Gastrocnemius medialis (tissue), 4 donors: ENCODE measurements at regions not wholly inside any gene's neighbourhood (a gene's known extent, or its start where the extent isn't known, plus 50 kb on each side); places are given as distances from the start of the nearest gene placed in this dataset.

Source experiments
- ATAC-seq, 2 donors: fragments of 150-250 bp; one replicate each; pipeline ENCODE4 v1.9.1; 2016
- DNase-seq, 2 donors: peaks; one replicate each; pipeline ENCODE4 v3.0.0-alpha.2; 2019
- H3K27ac ChIP-seq, 4 donors: fragments of 200-600 bp; sonication (generic); 1 replicate in 1 of 4; 2 replicates in 3 of 4; pipeline ENCODE4 v1.5.1; 2016 to 2018; ENCODE audit warnings: mild to moderate bottlenecking in 2 of 4, moderate library complexity in 1 of 4
- H3K27me3 ChIP-seq, 3 donors: fragments of 200-600 bp; sonication (generic) in 2 of 3; 1 replicate in 1 of 3; 2 replicates in 2 of 3; pipeline versions ENCODE4 v1.5.1 to v1.6.0; 2016 to 2019; ENCODE audit warnings: mild to moderate bottlenecking in 1 of 3, moderate library complexity in 1 of 3
- H3K36me3 ChIP-seq, 2 donors: fragments of 200-600 bp; sonication (generic) in 1 of 2; one replicate each; pipeline ENCODE4 v1.5.1; 2017 to 2018
- H3K4me1 ChIP-seq, 2 donors: fragments of 200-600 bp; sonication (generic) in 1 of 2; one replicate each; pipeline ENCODE4 v1.5.1; 2016 to 2017; ENCODE audit warnings: mild to moderate bottlenecking in 2 of 2
- H3K4me3 ChIP-seq, 4 donors: fragments of 200-600 bp; sonication (generic) in 3 of 4; 1 replicate in 1 of 4; 2 replicates in 3 of 4; pipeline ENCODE4 v1.5.1; 2016 to 2019; ENCODE audit warnings: mild to moderate bottlenecking in 2 of 4
- H3K9me3 ChIP-seq, 3 donors: fragments of 200-600 bp; sonication (generic) in 2 of 3; 1 replicate in 1 of 3; 2 replicates in 2 of 3; pipeline ENCODE4 v1.5.1; 2016 to 2019
- CTCF ChIP-seq, 5 experiments: fragments of 450-650 bp in 3 of 5; fragments of 200-600 bp in 2 of 5; sonication (generic) in 2 of 5; IDR thresholded peaks in 4 of 5; conservative IDR thresholded peaks in 1 of 5; 1 replicate in 4 of 5; 2 replicates in 1 of 5; pipeline ENCODE4 v1.5.1; 2016 to 2019; ENCODE audit warnings: antibody characterized with exemption in 5 of 5, mild to moderate bottlenecking in 3 of 5, moderate library complexity in 3 of 5
- POLR2A ChIP-seq, 2 donors: fragments of 450-650 bp; IDR thresholded peaks; one replicate each; pipeline ENCODE4 v1.6.1; 2017; ENCODE audit warnings: antibody characterized with exemption in 2 of 2, mild to moderate bottlenecking in 2 of 2, moderate library complexity in 2 of 2
- in situ Hi-C, 4 donors: fragments of 200-750 bp; cut with MboI; loops; one replicate each; pipeline versions ENCODE4 v1.15.0 to v1.8.0; 2017; ENCODE audit warnings: low sequenced_read_pairs in 4 of 4
- intact Hi-C: fragments of 100-400 bp; cut with DNase I; formaldehyde crosslinking; loops from one replicate; pipeline ENCODE4 v1.15.1; 2023; ENCODE audit warnings: low total_unique reads

- intact Hi-C loops: no loop called here
- no peaks in the 10 kb centered on the region for H3K4me1 ChIP-seq
- H3K27ac ChIP-seq: no peak overlapping the region
- in situ Hi-C loops: no loop called here
- H3K27me3 ChIP-seq: no peaks in the 10 kb centered on the region
- no peak overlapping the region for H3K4me3 ChIP-seq
- no peak for TF ChIP-seq CTCF (IDR thresholded peaks at IDR 0.05 in 4 of 5, conservative IDR thresholded peaks at IDR 0.05 in 1 of 5)
- no peak for TF ChIP-seq POLR2A (IDR thresholded peaks at IDR 0.05)
- no peaks in the 10 kb centered on the region for H3K36me3 ChIP-seq
- H3K9me3 ChIP-seq: no peaks in the 10 kb centered on the region
- DNase-seq (no peak), ATAC-seq (no peak)
These were observed 474.2 kb upstream of the FANCL start for GRCh38 chr2:58715344-58715743.

GRCh38 chr2:58714238-58714637, 473.1 kb upstream of the FANCL start:
- Histone ChIP-seq H3K36me3 (no peaks in the 10 kb centered on the region), H3K4me3 (no peak overlapping the region), H3K4me1 (no peaks in the 10 kb centered on the region), H3K27ac (no peak overlapping the region), H3K27me3 (no peaks in the 10 kb centered on the region), H3K9me3 (no peaks in the 10 kb centered on the region)
- intact Hi-C loops (no loop called here), in situ Hi-C loops (no loop called here)
- DNase-seq (no peak), ATAC-seq (no peak)
- TF ChIP-seq CTCF (IDR thresholded peaks at IDR 0.05 in 4 of 5, conservative IDR thresholded peaks at IDR 0.05 in 1 of 5) (no peak), POLR2A (IDR thresholded peaks at IDR 0.05) (no peak)

GRCh38 chr2:58710795-58711279, 469.7 kb upstream of the FANCL start:
- TF ChIP-seq CTCF (IDR thresholded peaks at IDR 0.05 in 4 of 5, conservative IDR thresholded peaks at IDR 0.05 in 1 of 5) (no peak), POLR2A (IDR thresholded peaks at IDR 0.05) (no peak)
- ATAC-seq: no peak
- intact Hi-C loops (no loop called here), in situ Hi-C loops (no loop called here)
- Histone ChIP-seq H3K4me3 (no peak overlapping the region), H3K4me1 (no peaks in the 10 kb centered on the region), H3K36me3 (no peaks in the 10 kb centered on the region), H3K27ac (no peak overlapping the region), H3K9me3 (no peaks in the 10 kb centered on the region), H3K27me3 (no peaks in the 10 kb centered on the region)
- DNase-seq: no peak

- Histone ChIP-seq H3K27ac (no peak overlapping the region), H3K4me3 (no peak overlapping the region), H3K27me3 (no peaks in the 10 kb centered on the region), H3K4me1 (no peaks in the 10 kb centered on the region), H3K9me3 (no peaks in the 10 kb centered on the region), H3K36me3 (no peaks in the 10 kb centered on the region)
- TF ChIP-seq CTCF (IDR thresholded peaks at IDR 0.05 in 4 of 5, conservative IDR thresholded peaks at IDR 0.05 in 1 of 5) (no peak), POLR2A (IDR thresholded peaks at IDR 0.05) (no peak)
- no peak for ATAC-seq
- no peak for DNase-seq
- intact Hi-C loops (no loop called here), in situ Hi-C loops (no loop called here)
These were observed 468.7 kb upstream of the FANCL start for GRCh38 chr2:58709687-58710354.

GRCh38 chr2:58709274-58709673, 468.1 kb upstream of the FANCL start:
- intact Hi-C loops: no loop called here
- Histone ChIP-seq H3K27ac (no peak overlapping the region), H3K9me3 (no peaks in the 10 kb centered on the region), H3K4me1 (no peaks in the 10 kb centered on the region), H3K27me3 (no peaks in the 10 kb centered on the region), H3K36me3 (no peaks in the 10 kb centered on the region), H3K4me3 (no peak overlapping the region)
- in situ Hi-C loops: no loop called here
- no peak for ATAC-seq
- no peak for TF ChIP-seq POLR2A (IDR thresholded peaks at IDR 0.05)
- TF ChIP-seq CTCF (IDR thresholded peaks at IDR 0.05 in 4 of 5, conservative IDR thresholded peaks at IDR 0.05 in 1 of 5): no peak
- DNase-seq: no peak
